ENCODE measurements at regions not wholly inside any gene's neighbourhood (a gene's known extent, or its start where the extent isn't known, plus 50 kb on each side); places are given as distances from the start of the nearest gene placed in this dataset.

DNA sequence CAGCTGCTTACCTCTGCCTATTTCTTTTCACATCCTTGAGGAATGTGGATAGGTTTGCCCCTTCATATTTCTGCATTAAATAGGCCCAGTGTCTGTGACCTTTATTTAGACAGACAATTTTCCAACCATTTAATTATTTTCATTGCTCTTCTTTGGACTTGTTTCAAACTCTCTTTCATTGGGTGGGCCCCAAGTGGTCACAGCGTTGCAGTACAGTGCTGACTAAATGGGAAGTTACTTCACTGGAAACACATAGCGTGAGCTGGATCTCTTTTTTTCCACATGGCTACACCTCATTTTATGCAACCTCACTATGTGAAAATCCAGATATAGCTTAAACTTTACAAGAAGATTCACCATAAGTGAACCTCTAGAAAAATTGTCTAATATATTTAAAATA lies 438.9 kb downstream of the ADAMTS20 start:
- Histone ChIP-seq H3K36me3 (no peaks in the 10 kb centered on the region), H3K4me1 (no peaks in the 10 kb centered on the region), H3K27ac (no peak overlapping the region), H3K27me3 (no peaks in the 10 kb centered on the region), H3K4me3 (no peak overlapping the region), H3K9me3 (no peaks in the 10 kb centered on the region)
- DNase-seq, result no peak
- TF ChIP-seq, protein P1, sequence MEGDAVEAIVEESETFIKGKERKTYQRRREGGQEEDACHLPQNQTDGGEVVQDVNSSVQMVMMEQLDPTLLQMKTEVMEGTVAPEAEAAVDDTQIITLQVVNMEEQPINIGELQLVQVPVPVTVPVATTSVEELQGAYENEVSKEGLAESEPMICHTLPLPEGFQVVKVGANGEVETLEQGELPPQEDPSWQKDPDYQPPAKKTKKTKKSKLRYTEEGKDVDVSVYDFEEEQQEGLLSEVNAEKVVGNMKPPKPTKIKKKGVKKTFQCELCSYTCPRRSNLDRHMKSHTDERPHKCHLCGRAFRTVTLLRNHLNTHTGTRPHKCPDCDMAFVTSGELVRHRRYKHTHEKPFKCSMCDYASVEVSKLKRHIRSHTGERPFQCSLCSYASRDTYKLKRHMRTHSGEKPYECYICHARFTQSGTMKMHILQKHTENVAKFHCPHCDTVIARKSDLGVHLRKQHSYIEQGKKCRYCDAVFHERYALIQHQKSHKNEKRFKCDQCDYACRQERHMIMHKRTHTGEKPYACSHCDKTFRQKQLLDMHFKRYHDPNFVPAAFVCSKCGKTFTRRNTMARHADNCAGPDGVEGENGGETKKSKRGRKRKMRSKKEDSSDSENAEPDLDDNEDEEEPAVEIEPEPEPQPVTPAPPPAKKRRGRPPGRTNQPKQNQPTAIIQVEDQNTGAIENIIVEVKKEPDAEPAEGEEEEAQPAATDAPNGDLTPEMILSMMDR (IDR thresholded peaks at IDR 0.05), result no peak
- TF ChIP-seq POLR2A (IDR thresholded peaks at IDR 0.05), result no peak

DNA sequence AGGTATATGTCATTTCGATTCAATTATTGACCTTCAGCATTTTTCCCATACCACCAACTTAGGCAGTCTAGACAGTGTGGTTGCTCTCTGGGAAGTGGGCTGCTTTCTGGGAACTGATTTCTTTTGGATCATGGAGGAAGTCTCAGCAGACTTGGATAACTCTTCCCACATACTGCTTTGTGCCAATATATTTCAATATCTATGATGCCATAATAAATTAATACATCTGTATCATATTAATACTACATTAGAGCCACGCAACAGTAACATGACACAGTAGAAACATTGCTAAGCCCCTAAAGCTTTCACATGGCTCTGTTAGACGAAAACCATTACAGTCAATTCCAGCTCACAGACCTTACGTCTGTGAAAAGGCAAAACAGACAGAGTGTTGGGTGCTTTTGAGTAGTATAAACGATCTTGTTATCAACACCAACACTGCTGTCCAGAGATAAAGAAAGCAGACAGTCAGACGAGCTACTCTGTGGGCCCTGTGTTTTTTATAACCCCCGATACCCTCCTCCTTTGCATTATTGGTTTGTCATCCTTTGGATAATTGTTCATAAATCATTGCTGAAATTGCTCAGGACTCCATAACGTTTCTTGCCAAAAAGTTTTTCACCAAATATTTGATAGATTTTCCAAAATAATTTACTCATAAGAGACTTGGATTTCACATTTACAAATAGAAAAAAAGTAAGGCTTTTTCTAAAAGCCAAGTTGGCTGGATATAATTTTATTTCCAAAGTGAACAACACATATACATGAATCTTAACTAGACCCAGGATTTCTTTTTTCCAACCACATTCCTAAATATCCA lies 439.7 kb downstream of the ADAMTS20 start:
- no peak for DNase-seq
- no peak overlapping the region for H3K27ac ChIP-seq

DNA sequence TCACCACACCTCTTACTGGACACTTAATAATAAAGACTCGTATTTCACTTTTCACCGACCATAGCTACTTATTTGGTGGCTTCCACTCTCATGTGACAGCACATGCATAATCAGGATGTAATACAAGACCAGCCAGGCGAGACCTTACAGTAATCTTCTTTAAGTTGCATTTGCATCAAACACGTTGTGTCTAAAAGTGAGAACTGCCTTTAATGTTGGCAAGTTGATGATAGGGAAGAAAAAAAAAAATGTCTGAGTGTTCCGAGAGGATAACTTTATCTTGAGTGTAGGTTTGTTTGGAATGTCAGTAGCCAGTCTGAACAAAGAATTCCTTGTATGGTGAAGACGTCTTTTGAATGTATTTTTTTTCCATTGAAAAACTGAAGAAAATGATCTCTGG lies 440.4 kb downstream of the ADAMTS20 start:
- Histone ChIP-seq H3K27ac (no peak overlapping the region), H3K27me3 (no peaks in the 10 kb centered on the region), H3K9me3 (no peaks in the 10 kb centered on the region), H3K4me3 (no peak overlapping the region), H3K4me1 (no peaks in the 10 kb centered on the region), H3K36me3 (no peaks in the 10 kb centered on the region)
- TF ChIP-seq POLR2A (IDR thresholded peaks at IDR 0.05), result no peak
- TF ChIP-seq, protein P1 (IDR thresholded peaks at IDR 0.05), result no peak
- DNase-seq, result no peak

More for the DNA sequence above, 439.7 kb downstream of the ADAMTS20 start:
- no peak for TF ChIP-seq POLR2A (IDR thresholded peaks at IDR 0.05)
- TF ChIP-seq, protein P1 (IDR thresholded peaks at IDR 0.05), result no peak
- Histone ChIP-seq H3K36me3 (no peaks in the 10 kb centered on the region), H3K4me3 (no peak overlapping the region), H3K4me1 (no peaks in the 10 kb centered on the region), H3K27me3 (no peaks in the 10 kb centered on the region), H3K9me3 (no peaks in the 10 kb centered on the region)

DNA sequence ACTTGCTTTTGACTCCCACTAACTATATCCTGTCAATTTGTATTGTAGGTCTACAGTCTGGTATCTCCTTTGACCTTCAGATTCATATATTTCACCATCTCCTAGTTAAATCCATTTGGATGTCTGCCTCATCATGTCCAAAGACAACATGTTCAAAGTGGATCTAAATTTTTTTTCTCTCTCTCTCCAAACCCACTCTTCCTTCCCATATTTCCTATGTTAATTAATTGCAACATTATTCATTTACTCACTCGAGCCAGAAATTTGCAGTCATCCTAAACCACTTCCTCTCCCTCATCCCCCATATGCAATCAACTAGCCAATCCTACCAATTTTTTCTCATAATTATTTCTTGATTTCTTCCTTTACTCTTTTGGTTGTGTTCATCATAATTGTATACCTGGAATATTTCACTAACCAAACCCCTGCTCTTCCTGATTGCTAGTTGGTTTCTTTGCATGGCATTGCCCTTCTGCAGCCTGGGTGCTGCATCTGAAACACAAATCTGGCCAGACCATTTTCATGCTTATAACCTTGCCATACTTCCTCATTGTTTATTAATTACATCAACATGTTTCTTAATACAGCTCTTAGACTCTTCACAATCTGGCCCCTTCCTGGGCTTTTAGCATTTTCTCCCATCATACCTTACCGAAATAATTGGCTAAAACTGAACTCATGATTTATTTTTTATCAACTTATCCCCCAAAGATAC lies 442.2 kb downstream of the ADAMTS20 start:
- Histone ChIP-seq H3K27ac (no peak overlapping the region), H3K4me1 (no peaks in the 10 kb centered on the region), H3K36me3 (no peaks in the 10 kb centered on the region), H3K27me3 (no peaks in the 10 kb centered on the region), H3K4me3 (no peak overlapping the region), H3K9me3 (no peaks in the 10 kb centered on the region)
- DNase-seq, result no peak
- no peak for TF ChIP-seq POLR2A (IDR thresholded peaks at IDR 0.05)
- TF ChIP-seq, protein P1 (IDR thresholded peaks at IDR 0.05), result no peak

DNA sequence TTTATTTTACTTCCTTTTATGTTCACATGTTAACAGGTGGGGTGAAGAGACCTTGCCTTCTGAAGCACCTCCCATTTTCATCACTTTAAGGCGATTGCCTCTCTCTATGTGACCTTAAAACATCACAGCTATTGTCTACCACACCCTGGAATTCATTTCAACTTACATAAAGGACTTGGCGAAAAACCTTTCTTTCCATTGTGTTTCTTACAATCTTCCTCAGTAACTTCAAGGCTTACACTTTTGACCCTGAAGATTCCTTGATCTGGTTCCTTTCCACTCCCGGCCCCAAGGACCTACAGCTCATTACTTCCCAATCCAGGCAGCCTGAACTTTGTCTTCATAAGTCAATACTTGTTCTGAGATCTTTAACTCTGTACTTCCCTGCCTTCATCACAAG lies 443.3 kb downstream of the ADAMTS20 start:
- H3K27me3 ChIP-seq, result no peaks in the 10 kb centered on the region
- no peak for DNase-seq
- H3K27ac ChIP-seq, result no peak overlapping the region
- no peak overlapping the region for H3K4me3 ChIP-seq
- no peaks in the 10 kb centered on the region for H3K9me3 ChIP-seq
- no peaks in the 10 kb centered on the region for H3K36me3 ChIP-seq
- TF ChIP-seq, protein P1 (IDR thresholded peaks at IDR 0.05), result no peak
- TF ChIP-seq POLR2A (IDR thresholded peaks at IDR 0.05), result no peak
- H3K4me1 ChIP-seq, result no peaks in the 10 kb centered on the region

Measured in Peyer's patch (tissue), 4 donors.